ENCODE measurements at regions not wholly inside any gene's neighbourhood (a gene's known extent, or its start where the extent isn't known, plus 50 kb on each side); places are given as distances from the start of the nearest gene placed in this dataset.
"Not testable (repeated sequence)": the region's sequence is repeated elsewhere in the genome, so short reads cannot be mapped to it uniquely, and the experiment has no call there.

GRCh38 chrX:74216421-74216820 is 87.6 kb upstream of the ZCCHC13 start:
- no peak for ATAC-seq (replicated peaks)
- Mint-ChIP-seq H3K4me1 (peaks cover 14% of the 10 kb centered on the region), H3K4me3 (no peak overlapping the region), H3K27ac (no peak overlapping the region), H3K9me3 (no peaks in the 10 kb centered on the region), H3K27me3 (no peaks in the 10 kb centered on the region), H3K36me3 (ENCODE audit: low read depth) (peaks cover 81% of the 10 kb centered on the region)

DNA sequence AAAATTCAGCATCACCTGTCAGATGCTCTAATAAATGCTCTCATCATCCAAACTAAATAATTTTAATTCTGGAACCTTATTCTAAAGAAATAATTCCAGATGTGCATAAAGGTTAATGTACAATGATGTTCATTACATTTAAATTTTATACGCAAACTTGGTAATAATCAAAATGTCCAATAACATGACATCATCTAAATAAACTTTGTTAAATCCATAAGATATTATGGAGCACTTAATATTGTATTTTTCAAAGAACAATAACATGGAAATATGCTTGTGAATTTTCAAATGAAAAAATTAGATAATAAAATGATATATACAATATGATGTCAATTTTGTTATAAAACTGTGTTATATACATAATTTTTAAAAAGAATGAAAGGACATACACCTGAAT is 92.1 kb upstream of the ZCCHC13 start:
- no peaks in the 10 kb centered on the region for H3K9me3 Mint-ChIP-seq
- no peak overlapping the region for H3K27ac Mint-ChIP-seq
- no peak for ATAC-seq (replicated peaks)
- H3K27me3 Mint-ChIP-seq = no peaks in the 10 kb centered on the region
- peaks cover 83% of the 10 kb centered on the region for H3K36me3 Mint-ChIP-seq (ENCODE audit: low read depth)
- no peak overlapping the region for H3K4me3 Mint-ChIP-seq
- H3K4me1 Mint-ChIP-seq = no peaks in the 10 kb centered on the region

DNA sequence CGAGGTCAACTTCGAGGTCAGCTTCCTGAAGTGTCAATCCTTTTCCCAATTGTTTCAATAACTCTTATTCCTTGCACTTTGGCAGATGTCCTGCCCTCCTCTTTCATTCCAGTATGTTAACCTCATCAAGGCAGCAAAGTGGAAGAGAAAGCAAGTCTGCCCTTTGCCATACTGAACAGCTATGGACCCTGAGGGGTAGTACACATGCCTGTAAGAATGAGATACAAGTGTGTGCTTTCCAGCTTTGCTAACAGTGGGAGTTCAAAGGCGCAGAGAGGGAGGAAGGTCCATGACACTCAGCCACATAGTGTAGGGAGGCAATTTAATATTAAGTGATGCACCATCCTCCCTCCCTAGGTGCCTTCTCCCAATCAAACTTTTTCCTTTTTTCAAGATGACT is 96.4 kb upstream of the ZCCHC13 start:
- H3K4me3 Mint-ChIP-seq = no peak overlapping the region
- peaks cover 3% of the 10 kb centered on the region for H3K9me3 Mint-ChIP-seq
- ATAC-seq (replicated peaks) = no peak
- H3K27me3 Mint-ChIP-seq = no peaks in the 10 kb centered on the region
- no peak overlapping the region for H3K27ac Mint-ChIP-seq
- no peaks in the 10 kb centered on the region for H3K4me1 Mint-ChIP-seq
- peaks cover 62% of the 10 kb centered on the region for H3K36me3 Mint-ChIP-seq (ENCODE audit: low read depth)

DNA sequence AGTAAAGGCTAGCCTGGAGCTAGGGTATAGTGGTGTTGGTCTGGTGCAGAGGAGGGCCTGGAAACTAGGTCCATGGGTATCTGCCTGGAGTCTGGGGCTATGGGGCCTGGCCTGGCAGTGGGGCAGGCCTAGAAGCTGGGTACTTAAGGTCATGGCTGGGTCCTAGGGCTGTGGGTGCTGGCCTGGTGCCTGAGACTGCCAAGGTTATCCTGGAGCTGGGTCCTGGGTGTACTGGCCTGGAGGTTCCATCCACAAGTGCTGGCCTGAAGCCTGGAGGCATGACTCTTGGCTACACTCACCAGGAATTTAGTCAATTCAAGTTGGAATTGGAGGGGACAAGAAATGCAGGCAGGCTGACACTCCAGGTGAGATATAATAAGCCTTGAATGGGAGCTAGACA is 108.4 kb upstream of the ZCCHC13 start:
- no peak overlapping the region for H3K4me3 Mint-ChIP-seq
- no peak for ATAC-seq (replicated peaks)
- no peaks in the 10 kb centered on the region for H3K27me3 Mint-ChIP-seq
- H3K9me3 Mint-ChIP-seq = peaks cover 3% of the 10 kb centered on the region
- no peaks in the 10 kb centered on the region for H3K36me3 Mint-ChIP-seq (ENCODE audit: low read depth)
- H3K27ac Mint-ChIP-seq = no peak overlapping the region
- no peaks in the 10 kb centered on the region for H3K4me1 Mint-ChIP-seq

DNA sequence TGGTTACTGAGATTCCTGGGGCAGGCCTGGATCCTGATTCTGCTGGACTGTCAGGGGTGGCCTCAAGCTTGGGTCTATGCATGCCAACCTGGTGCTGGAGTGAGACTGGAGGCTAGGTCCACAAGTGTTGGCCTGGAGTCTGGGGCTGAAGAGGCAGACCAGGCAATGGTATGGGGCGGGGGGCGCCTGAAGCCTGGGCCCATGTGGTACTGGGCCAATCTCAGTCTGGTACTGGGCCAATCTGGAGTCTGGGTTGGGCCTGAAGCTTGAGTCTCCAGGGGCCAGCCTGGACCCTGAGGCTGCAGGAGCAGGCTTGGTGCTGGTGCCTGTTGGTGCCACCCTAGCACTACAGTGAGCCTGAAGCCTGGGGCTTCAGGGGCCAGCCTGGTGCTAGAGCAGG is 108.9 kb upstream of the ZCCHC13 start:
- no peaks in the 10 kb centered on the region for H3K4me1 Mint-ChIP-seq
- H3K36me3 Mint-ChIP-seq (ENCODE audit: low read depth) = no peaks in the 10 kb centered on the region
- H3K4me3 Mint-ChIP-seq = no peak overlapping the region
- ATAC-seq (replicated peaks) = no peak
- H3K9me3 Mint-ChIP-seq = peaks cover 3% of the 10 kb centered on the region
- H3K27ac Mint-ChIP-seq = no peak overlapping the region
- no peaks in the 10 kb centered on the region for H3K27me3 Mint-ChIP-seq

DNA sequence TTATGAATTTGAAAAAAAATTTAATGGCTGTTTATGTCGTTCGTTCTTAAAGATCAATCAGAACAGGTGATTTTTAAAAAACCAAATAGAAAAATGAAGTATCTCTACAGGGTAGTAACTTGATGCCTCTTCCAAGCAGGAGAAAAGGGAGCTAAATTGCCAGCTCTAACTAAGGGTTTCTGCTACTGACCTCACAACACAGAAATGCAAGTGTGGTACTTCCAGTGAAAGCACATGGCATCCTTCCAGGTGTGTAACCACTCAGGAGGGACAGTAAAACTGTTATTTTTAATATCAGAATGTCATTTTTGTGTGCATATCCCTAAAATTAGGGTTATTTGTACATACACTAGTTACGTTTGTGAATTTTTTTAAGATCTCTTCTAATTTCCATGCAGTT is 116.8 kb upstream of the ZCCHC13 start:
- no peak overlapping the region for H3K4me3 Mint-ChIP-seq
- no peaks in the 10 kb centered on the region for H3K27me3 Mint-ChIP-seq
- ATAC-seq (replicated peaks) = no peak
- no peak overlapping the region for H3K27ac Mint-ChIP-seq
- H3K4me1 Mint-ChIP-seq = no peaks in the 10 kb centered on the region
- no peaks in the 10 kb centered on the region for H3K36me3 Mint-ChIP-seq (ENCODE audit: low read depth)
- peaks cover 3% of the 10 kb centered on the region for H3K9me3 Mint-ChIP-seq

DNA sequence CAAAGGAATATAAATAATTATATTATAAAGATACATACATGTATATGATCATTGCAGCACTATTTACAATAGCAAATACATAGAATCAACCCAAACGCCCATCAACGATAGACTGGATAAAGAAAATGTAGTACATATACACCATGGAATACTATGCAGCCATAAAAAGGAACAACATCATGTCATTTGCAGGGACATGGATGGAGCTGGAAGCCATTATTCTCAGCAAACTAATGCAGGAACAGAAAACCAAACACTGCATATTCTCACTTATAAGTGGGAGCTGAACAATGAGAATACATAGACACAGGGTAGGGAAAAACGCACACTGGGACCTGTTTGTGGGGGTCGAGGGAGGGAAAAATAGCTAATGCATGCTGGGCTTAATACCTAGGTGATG is 120.9 kb upstream of the ZCCHC13 start:
- H3K4me1 Mint-ChIP-seq; H3K9me3 Mint-ChIP-seq; H3K27me3 Mint-ChIP-seq; ATAC-seq (replicated peaks); H3K36me3 Mint-ChIP-seq (ENCODE audit: low read depth); H3K27ac Mint-ChIP-seq; H3K4me3 Mint-ChIP-seq: not testable (repeated sequence)

GRCh38 chrX:74181976-74182375 is 122.0 kb upstream of the ZCCHC13 start:
- not testable (repeated sequence) for H3K4me1 Mint-ChIP-seq; H3K9me3 Mint-ChIP-seq; ATAC-seq (replicated peaks); H3K4me3 Mint-ChIP-seq; H3K27me3 Mint-ChIP-seq; H3K36me3 Mint-ChIP-seq (ENCODE audit: low read depth); H3K27ac Mint-ChIP-seq

DNA sequence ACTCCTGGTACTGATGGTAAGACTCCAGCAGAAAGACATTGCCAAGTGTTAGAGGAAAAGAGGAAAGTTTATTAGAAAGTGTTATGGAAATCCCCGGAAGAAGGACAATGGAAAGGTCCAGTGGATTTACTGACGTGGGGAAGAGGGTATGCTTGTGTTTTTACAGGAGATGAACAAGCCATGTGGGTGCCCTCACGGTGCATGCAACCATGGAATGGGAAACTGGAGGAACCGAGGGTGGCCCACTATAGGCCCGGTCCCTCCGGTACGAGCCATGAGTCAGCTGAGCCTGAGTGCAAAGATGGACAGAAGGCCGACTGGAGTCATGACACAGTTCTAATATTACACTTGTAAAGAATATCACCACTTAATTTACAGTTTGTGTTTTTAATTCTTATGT is 123.3 kb upstream of the ZCCHC13 start:
- H3K27me3 Mint-ChIP-seq = no peaks in the 10 kb centered on the region
- no peaks in the 10 kb centered on the region for H3K36me3 Mint-ChIP-seq (ENCODE audit: low read depth)
- no peaks in the 10 kb centered on the region for H3K9me3 Mint-ChIP-seq
- H3K4me1 Mint-ChIP-seq = no peaks in the 10 kb centered on the region
- H3K4me3 Mint-ChIP-seq = no peak overlapping the region
- no peak overlapping the region for H3K27ac Mint-ChIP-seq
- ATAC-seq (replicated peaks) = no peak

DNA sequence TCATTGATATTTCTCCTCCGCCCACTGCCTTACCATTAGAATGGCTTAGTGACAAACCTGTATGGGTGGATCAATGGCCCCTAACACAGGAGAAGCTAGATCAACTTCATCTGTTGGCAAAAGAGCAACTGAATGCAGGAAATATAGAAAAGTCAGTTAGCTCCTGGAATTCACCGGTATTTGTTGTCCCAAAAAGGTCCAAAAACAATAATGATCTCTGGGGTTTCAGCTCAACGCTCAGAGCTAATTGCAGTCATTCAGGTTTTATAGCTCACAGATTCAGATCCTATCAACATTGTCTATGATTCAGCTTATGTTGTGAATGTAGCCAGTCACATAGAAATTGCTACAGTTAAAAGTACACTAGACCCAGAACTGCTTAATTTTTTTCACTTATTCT is 124.0 kb upstream of the ZCCHC13 start:
- Mint-ChIP-seq H3K9me3 (no peaks in the 10 kb centered on the region), H3K4me1 (no peaks in the 10 kb centered on the region), H3K27me3 (no peaks in the 10 kb centered on the region), H3K36me3 (ENCODE audit: low read depth) (no peaks in the 10 kb centered on the region), H3K27ac (no peak overlapping the region), H3K4me3 (no peak overlapping the region)
- ATAC-seq (replicated peaks) = no peak

- Mint-ChIP-seq H3K4me1 (no peaks in the 10 kb centered on the region), H3K27ac (no peak overlapping the region), H3K36me3 (ENCODE audit: low read depth) (no peaks in the 10 kb centered on the region), H3K27me3 (no peaks in the 10 kb centered on the region), H3K4me3 (no peak overlapping the region), H3K9me3 (no peaks in the 10 kb centered on the region)
- ATAC-seq (replicated peaks) = no peak
These were observed 124.5 kb upstream of the ZCCHC13 start for GRCh38 chrX:74179499-74179898.

- Mint-ChIP-seq H3K27ac (no peak overlapping the region), H3K9me3 (no peaks in the 10 kb centered on the region), H3K4me1 (no peaks in the 10 kb centered on the region), H3K36me3 (ENCODE audit: low read depth) (no peaks in the 10 kb centered on the region), H3K4me3 (no peak overlapping the region), H3K27me3 (no peaks in the 10 kb centered on the region)
- ATAC-seq (replicated peaks) = no peak
These were observed 124.9 kb upstream of the ZCCHC13 start for GRCh38 chrX:74179071-74179470.

DNA sequence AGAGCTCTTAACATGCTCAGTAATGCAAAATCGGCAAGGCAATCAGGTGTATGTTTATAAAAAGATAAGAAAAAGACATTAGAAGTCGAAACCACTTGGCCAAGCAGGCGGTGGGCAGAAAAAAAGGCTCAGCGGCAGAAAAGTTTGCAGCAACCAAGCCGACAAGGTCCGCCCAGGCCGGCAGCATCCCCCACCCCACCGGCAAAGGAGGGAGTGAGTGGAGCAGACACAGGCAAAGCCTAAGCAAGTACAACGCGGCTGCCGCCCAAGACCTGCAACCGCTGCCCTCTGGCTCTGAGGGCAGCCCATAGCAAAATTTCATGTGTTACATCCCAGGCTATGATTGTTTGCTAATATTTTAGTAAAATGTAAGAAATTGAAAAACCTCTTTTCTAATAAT is 125.4 kb upstream of the ZCCHC13 start:
- no peaks in the 10 kb centered on the region for H3K36me3 Mint-ChIP-seq (ENCODE audit: low read depth)
- H3K4me1 Mint-ChIP-seq = no peaks in the 10 kb centered on the region
- H3K4me3 Mint-ChIP-seq = no peak overlapping the region
- ATAC-seq (replicated peaks) = no peak
- no peak overlapping the region for H3K27ac Mint-ChIP-seq
- no peaks in the 10 kb centered on the region for H3K9me3 Mint-ChIP-seq
- no peaks in the 10 kb centered on the region for H3K27me3 Mint-ChIP-seq

- Mint-ChIP-seq H3K4me1 (no peaks in the 10 kb centered on the region), H3K36me3 (ENCODE audit: low read depth) (no peaks in the 10 kb centered on the region), H3K27ac (no peak overlapping the region), H3K4me3 (no peak overlapping the region), H3K27me3 (no peaks in the 10 kb centered on the region), H3K9me3 (peaks cover 7% of the 10 kb centered on the region)
- no peak for ATAC-seq (replicated peaks)
These were observed 132.5 kb upstream of the ZCCHC13 start for GRCh38 chrX:74171465-74171864.

DNA sequence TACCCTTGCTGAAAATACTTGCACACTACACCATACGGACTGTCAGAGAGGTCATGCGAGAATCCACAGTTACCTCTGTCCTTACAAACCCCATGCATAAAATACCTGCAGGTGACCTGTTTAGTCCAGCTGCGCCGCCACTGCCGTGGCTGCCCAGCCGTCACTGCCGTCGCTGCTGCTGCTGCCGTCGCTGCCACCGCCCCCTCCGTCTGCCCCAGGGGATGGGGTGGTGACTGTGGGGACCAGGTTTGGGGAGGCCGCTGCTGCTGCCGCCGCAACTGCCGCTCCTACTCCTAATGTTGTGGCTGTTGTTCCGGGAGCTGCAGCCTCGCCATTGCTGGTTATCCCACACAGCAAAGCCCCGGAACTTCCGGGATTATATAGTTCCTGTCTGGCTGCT is 141.8 kb upstream of the ZCCHC13 start:
- Mint-ChIP-seq H3K36me3 (ENCODE audit: low read depth) (no peaks in the 10 kb centered on the region), H3K9me3 (no peaks in the 10 kb centered on the region)
- ATAC-seq (replicated peaks) = no peak

DNA sequence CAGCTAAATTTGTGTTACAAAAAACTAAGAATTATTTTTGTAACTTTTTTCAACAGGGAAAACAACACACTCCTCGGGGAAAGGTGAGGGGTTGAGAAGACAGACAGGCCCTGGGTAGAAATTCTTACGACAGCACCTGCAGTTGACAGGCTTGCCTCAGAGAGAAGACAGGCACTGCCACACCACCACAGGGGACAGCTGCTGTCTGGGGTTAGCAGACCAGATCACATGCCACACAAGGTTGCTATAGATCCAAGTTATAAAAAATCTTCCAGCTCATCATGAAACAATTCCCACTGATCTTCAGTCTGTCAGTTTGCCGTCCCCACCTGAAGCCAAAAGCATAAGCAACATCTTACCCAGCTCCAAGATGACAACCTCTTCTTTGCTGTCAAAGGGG is 143.2 kb upstream of the ZCCHC13 start:
- Mint-ChIP-seq H3K4me1 (no peaks in the 10 kb centered on the region), H3K27me3 (no peaks in the 10 kb centered on the region), H3K4me3 (no peak overlapping the region), H3K36me3 (ENCODE audit: low read depth) (no peaks in the 10 kb centered on the region), H3K27ac (no peak overlapping the region), H3K9me3 (no peaks in the 10 kb centered on the region)
- ATAC-seq (replicated peaks) = no peak

More for the DNA sequence above, 141.8 kb upstream of the ZCCHC13 start:
- no peaks in the 10 kb centered on the region for H3K27me3 Mint-ChIP-seq
- H3K4me3 Mint-ChIP-seq = no peak overlapping the region
- H3K27ac Mint-ChIP-seq = no peak overlapping the region
- no peaks in the 10 kb centered on the region for H3K4me1 Mint-ChIP-seq
